Pancreas (tissue), 10 donors: ENCODE measurements at regions not wholly inside any gene's neighbourhood (a gene's known extent, or its start where the extent isn't known, plus 50 kb on each side); places are given as distances from the start of the nearest gene placed in this dataset.

Source experiments
- ATAC-seq, 4 donors: fragments of 200-7000 bp; cut with Tn5 transposase; one replicate each; pipeline versions ENCODE4 v1.8.0 to v1.9.1; 2020; ENCODE audit warnings: mild to moderate bottlenecking in 4 of 4, moderate library complexity in 4 of 4
- DNase-seq, 6 donors: peaks; one replicate each; pipeline ENCODE4 v3.0.0-alpha.2; 2020
- FAIRE-seq: peaks from 2 replicates; lab custom pipeline; 2012; peaks lifted over from hg19 to GRCh38; lab: Jason Lieb, UNC
- H3K27ac ChIP-seq, 4 donors: fragments of 200-600 bp; sonication (generic); 1 replicate in 3 of 4; 2 replicates in 1 of 4; pipeline versions ENCODE4 v1.5.0 to v1.8.0; 2020
- H3K27me3 ChIP-seq, 4 donors: fragments of 200-600 bp; one replicate each; pipeline ENCODE4 v1.8.0; 2021
- H3K36me3 ChIP-seq, 3 donors: fragments of 200-600 bp; sonication (generic) in 1 of 3; one replicate each; pipeline versions ENCODE4 v1.5.0 to v1.8.0; 2020 to 2021
- H3K4me1 ChIP-seq, 3 donors: fragments of 200-600 bp; one replicate each; pipeline ENCODE4 v1.8.0; 2021
- H3K4me3 ChIP-seq, 4 donors: fragments of 200-600 bp; sonication (generic) in 2 of 4; one replicate each; pipeline versions ENCODE4 v1.5.0 to v1.8.0; 2020 to 2021
- H3K9me3 ChIP-seq, 4 donors: fragments of 200-600 bp; one replicate each; pipeline ENCODE4 v1.8.0; 2021
- WGBS, 2 donors: extraction: QIAGEN DNeasy Blood & Tissue Kit; methylation state at CpG; one replicate each; pipeline ENCODE4 v1.1.7; 2013; 5-methylcytosine and 5-hydroxymethylcytosine counted together
- intact Hi-C, 3 donors: fragments of 100-400 bp; cut with DNase I; formaldehyde crosslinking; loops; one replicate each; pipeline versions ENCODE4 v1.11.1 to v1.14.2; 2022
- TF ChIP-seq, protein P1 (sequence below), 4 donors: fragments of 200-600 bp; sonication (generic) in 3 of 4; IDR thresholded peaks; one replicate each; pipeline versions ENCODE4 v1.5.0 to v1.8.0; 2021; ENCODE audit warnings: antibody characterized with exemption in 4 of 4
- donor health status: healthy with polysubstance abuse.
- donor health status: DM: no; HTN: no; CAD: no; lungs with moderate emphysema.
- donor health status: DM: no; HTN: no; CAD: no.
- donor health status: control.
- donor health status: control.
- donor health status: Bipolar disorder and iron deficiency.
- donor health status: DM: yes; HTN: yes; CAD: no.
- donor health status: DM: no; HTN: no; CAD: no.
- donor health status: DM: no; HTN: no; CAD: no.
- donor health status: DM: yes; HTN: yes; CAD: no.

DNA sequence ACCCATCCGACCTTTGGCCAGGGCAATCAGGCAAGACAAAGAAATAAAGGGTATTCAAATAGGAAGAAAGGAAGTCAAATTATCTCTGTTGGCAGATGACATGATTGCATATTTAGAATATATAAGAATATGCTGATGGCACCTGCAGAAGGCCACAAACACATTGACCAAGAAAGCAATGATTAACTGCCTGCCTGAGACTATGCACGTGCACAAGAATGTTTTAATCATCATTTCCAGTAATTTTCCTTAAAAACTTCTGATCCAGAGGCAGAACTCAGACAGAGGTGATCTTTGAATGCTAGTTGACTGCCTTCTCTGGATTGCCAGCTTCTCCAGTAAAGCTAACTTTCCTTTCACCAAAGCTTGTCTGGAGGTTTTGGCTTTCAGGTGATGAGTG lies 260.2 kb downstream of the DTWD2 start:
- no peaks in the 10 kb centered on the region for H3K9me3 ChIP-seq
- H3K27ac ChIP-seq: no peak overlapping the region
- no peak for ATAC-seq
- intact Hi-C loops: no loop called here
- no peaks in the 10 kb centered on the region for H3K27me3 ChIP-seq
- WGBS, 2 donors: 66 to 71% methylated on average over 2 of the region's 2 CpGs
- FAIRE-seq: no peak
- no peak for DNase-seq
- H3K4me1 ChIP-seq: no peaks in the 10 kb centered on the region
- H3K36me3 ChIP-seq: no peaks in the 10 kb centered on the region
- H3K4me3 ChIP-seq: no peak overlapping the region
- TF ChIP-seq, protein P1, sequence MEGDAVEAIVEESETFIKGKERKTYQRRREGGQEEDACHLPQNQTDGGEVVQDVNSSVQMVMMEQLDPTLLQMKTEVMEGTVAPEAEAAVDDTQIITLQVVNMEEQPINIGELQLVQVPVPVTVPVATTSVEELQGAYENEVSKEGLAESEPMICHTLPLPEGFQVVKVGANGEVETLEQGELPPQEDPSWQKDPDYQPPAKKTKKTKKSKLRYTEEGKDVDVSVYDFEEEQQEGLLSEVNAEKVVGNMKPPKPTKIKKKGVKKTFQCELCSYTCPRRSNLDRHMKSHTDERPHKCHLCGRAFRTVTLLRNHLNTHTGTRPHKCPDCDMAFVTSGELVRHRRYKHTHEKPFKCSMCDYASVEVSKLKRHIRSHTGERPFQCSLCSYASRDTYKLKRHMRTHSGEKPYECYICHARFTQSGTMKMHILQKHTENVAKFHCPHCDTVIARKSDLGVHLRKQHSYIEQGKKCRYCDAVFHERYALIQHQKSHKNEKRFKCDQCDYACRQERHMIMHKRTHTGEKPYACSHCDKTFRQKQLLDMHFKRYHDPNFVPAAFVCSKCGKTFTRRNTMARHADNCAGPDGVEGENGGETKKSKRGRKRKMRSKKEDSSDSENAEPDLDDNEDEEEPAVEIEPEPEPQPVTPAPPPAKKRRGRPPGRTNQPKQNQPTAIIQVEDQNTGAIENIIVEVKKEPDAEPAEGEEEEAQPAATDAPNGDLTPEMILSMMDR (IDR thresholded peaks at IDR 0.05): no peak

DNA sequence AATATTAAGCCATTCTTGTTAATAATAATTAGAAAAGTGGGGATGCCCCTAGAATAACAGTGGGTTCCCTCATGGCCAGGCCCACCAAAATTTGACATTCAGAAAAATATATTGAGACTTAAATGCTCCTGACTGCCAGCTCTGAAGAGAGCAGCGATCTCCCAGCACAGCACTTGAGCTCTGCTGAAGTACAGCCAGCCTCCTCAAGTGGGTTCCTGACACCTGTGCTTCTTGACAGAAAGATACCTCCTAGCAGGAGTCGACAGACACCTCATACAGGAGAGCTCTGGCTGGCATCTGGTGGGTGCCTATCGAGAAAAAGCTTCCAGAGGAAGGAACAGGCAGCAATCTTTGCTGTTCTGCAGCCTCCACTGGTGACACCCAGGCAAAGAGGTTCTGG lies 261.5 kb downstream of the DTWD2 start:
- intact Hi-C loops: no loop called here
- FAIRE-seq: no peak

DNA sequence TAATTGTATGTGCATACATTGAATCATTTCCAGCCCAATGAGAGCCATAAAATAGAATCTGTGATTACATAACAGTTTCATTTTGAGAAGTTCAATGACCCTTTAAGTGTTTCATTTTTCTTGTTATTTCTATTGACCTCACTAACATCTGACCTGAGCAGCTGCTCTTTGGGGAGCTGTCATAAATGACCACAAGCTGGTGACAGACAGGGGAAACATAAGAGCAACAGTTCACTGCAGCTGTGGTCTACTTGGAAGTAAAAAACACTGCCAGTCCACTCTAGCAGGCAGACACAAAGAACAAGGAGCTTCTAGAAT lies 265.4 kb downstream of the DTWD2 start:
- no peak overlapping the region for H3K27ac ChIP-seq
- FAIRE-seq (no peak), DNase-seq (no peak), ATAC-seq (no peak)
- TF ChIP-seq, protein P1 (IDR thresholded peaks at IDR 0.05): no peak
- H3K4me3 ChIP-seq: no peak overlapping the region
- H3K9me3 ChIP-seq: no peaks in the 10 kb centered on the region
- H3K4me1 ChIP-seq: no peaks in the 10 kb centered on the region
- H3K36me3 ChIP-seq: no peaks in the 10 kb centered on the region
- intact Hi-C loops: no loop called here
- H3K27me3 ChIP-seq: no peaks in the 10 kb centered on the region

More for the DNA sequence above, 261.5 kb downstream of the DTWD2 start:
- no peaks in the 10 kb centered on the region for H3K9me3 ChIP-seq
- WGBS, 2 donors: 70 to 82% methylated on average over 3 of the region's 3 CpGs
- H3K27ac ChIP-seq: no peak overlapping the region
- DNase-seq: no peak
- TF ChIP-seq, protein P1 (IDR thresholded peaks at IDR 0.05): no peak
- no peaks in the 10 kb centered on the region for H3K4me1 ChIP-seq
- H3K36me3 ChIP-seq: no peaks in the 10 kb centered on the region
- no peaks in the 10 kb centered on the region for H3K27me3 ChIP-seq
- ATAC-seq: no peak
- no peak overlapping the region for H3K4me3 ChIP-seq

DNA sequence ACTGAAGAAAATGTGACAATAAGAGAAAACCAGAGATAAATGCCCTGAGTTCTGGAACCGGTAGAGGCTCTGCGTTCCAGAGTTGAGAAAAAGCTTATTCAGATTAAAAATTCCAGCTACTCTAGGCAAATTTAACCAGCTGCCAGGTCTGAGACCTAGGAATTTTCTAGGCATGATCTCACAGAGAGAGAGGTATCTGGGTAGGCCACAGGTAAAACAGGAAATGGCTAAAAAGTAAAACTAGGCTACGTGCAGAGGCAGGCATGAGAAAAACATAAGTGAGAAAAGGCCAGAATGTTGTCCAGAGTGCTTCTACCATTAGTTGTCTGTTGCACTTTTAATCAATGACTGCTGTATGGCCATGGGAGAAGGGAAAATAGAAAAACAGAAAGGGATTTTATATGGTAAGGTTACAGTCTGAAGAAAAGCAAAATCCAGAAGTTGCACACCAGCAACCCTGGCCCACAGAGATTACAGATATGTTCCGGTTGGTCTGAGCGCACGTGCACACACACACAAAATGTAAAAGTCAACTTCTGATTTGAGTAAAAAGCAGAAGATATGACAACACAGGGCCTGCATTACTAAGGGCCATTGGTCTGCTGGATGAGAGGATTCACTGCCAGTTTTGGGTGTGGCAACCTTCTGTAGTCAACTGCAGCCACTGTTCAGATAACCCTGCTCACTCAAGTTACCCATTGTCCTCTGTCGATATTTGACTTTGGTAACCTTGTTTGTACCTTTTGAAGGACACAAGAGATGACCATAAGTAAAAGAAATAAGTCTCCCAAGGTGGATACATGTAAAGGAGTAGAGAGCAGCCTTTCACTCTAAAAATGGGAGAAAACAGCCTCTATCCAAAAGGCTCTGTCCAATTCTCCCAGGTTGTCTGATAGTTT lies 266.0 kb downstream of the DTWD2 start:
- 81 to 87% methylated on average over 7 of the region's 7 CpGs for WGBS, 2 donors
- TF ChIP-seq, protein P1 (IDR thresholded peaks at IDR 0.05): no peak
- DNase-seq (no peak), FAIRE-seq (no peak), ATAC-seq (no peak)
- H3K4me3 ChIP-seq: no peak overlapping the region
- intact Hi-C loops: no loop called here
- H3K27me3 ChIP-seq: no peaks in the 10 kb centered on the region
- no peaks in the 10 kb centered on the region for H3K9me3 ChIP-seq
- H3K4me1 ChIP-seq: no peaks in the 10 kb centered on the region
- H3K36me3 ChIP-seq: no peaks in the 10 kb centered on the region
- H3K27ac ChIP-seq: no peak overlapping the region

DNA sequence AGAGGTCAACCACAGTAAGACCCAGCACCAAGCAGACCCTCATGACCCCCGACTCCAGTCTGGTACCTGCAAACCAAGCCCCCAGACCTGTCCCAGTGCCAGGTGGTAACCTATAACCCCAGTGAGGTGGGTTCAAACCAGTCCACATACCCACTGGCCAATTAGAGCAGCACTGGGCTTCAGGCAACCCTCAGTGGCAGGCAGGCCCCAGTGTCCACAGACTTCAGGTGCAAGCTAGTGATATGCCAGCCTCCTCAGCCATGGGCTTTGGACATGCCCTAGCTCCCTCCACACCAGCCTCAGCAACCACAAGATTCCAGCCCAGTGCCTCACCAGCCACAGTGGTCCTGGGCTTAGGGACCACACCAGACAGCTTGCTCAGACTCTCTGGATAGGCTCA lies 276.6 kb downstream of the DTWD2 start:
- Histone ChIP-seq H3K4me1 (no peaks in the 10 kb centered on the region), H3K9me3 (no peaks in the 10 kb centered on the region), H3K4me3 (no peak overlapping the region), H3K36me3 (no peaks in the 10 kb centered on the region), H3K27me3 (no peaks in the 10 kb centered on the region), H3K27ac (no peak overlapping the region)
- DNase-seq (peak in 1 of 6 donors; percentile 27), FAIRE-seq (no peak), ATAC-seq (no peak)
- intact Hi-C loops: no loop called here
- WGBS, 2 donors: 77 to 82% methylated on average over 1 of the region's 1 CpG
- TF ChIP-seq, protein P1 (IDR thresholded peaks at IDR 0.05): no peak
